ENCODE measurements at regions not wholly inside any gene's neighbourhood (a gene's known extent, or its start where the extent isn't known, plus 50 kb on each side); places are given as distances from the start of the nearest gene placed in this dataset.

DNA sequence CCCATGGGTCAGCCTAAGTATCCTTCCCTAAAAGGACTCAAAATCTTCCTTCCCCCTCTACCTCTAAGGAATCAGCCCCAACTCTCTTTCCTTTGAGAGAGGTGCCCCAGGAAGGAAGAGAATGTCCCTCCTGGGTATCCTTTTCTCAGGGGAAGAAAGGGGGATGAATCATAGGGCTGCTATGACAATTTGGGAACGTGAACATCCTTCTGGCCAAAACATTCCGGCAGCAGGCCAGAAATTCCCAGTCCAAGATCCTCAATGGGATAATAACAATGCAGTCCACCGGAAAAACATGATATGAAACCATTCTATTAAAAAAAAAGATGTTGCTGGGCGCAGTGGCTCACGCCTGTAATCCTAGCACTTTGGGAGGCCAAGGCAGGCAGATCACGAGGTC is 50.8 kb upstream of the CACNA2D3 start:
- no peak for DNase-seq

- no peak for DNase-seq
Measured at GRCh38 chr3:54069961-54070360, 52.4 kb upstream of the CACNA2D3 start.

DNA sequence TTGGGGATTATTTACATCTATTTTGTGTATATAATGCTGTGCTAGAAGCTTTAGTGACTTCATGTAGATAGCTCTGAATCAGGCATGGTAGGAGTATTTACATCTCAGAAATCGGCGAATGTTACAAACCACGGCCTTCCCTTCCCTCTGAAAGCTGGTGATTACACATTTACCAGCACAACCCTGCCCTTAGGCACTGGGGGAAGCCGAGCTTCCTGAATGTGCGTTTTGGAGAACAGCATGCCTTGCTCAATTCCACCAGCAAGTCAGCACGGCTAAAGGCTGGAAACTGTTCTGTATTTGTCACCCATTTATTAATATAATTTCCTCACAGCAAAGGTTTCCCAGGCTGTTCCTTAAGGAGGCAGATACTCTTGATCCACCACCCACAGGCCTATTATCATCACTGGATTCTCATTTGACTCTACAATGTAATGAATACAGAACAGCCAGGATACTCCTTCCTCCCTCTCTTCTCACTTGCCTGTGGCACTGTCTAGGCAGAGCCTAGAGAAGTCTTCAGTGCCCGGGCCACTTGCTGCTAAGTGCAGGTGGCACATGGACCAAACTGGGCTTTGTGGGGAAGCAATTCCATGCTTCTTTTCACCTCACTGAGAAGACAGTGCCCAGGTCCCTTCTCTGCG is 55.2 kb upstream of the CACNA2D3 start:
- DNase-seq: no peak

DNA sequence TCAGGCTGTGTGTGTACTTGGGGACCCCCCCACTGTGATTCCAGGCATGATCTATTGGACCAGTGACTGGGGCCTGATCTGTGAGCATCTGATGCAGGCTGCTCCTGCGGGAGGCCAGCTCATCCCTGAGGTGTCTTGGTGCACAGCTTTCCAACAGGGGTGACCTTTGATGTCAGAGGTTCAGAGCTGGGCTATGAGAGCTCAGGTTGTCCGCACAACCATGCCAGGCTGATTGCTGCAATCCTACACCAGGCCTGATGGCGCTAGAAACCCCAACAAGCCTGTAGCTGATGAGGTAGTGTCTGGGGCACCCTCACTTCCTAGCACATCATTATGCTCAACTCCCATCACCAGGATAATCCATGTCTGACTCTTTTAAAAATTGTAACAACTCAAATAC is 56.1 kb upstream of the CACNA2D3 start:
- no peak for DNase-seq

DNA sequence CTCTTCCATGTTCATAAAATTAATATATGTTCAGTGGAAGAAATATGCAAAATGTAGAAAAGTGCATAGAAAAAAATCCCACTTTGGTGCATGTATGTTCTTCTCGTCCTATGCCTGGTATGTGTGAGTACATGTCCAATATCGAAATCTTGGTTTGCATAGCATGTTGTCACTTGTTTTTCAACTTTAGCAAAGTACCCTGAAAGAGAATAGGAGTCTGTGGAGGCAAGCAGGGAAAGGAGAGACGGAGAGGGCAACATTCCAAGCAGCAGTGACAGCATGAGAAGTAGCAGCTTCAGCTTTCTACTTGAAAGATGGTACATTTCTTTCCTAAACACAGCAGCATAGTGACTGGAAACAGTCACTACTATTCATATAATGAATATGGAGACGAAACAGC is 56.8 kb upstream of the CACNA2D3 start:
- DNase-seq: no peak

DNA sequence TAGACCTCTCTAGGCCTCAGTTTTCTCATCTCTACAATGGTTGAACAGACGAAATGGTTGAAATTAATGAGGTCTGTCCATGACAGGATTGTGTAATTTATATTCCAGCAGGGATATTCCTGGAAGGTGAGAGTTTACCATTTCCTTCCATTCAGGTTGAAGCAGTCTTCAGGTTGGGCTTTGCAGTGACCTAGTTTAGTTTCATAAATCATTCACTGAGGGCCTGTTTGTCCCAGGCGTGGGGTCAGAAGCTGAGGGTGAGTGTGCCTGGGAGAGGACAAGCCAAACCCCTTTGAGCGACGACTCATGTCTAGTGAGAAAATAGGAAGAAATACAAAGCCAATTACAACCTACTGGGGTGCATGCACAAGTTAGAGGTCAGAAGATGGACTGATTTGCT is 57.2 kb upstream of the CACNA2D3 start:
- DNase-seq: no peak

- DNase-seq: no peak
Measured at GRCh38 chr3:54064486-54064885, 57.9 kb upstream of the CACNA2D3 start.

GRCh38 chr3:54062546-54062945 is 59.8 kb upstream of the CACNA2D3 start:
- DNase-seq: no peak

- DNase-seq: no peak
Measured at GRCh38 chr3:54056521-54056920, 65.8 kb upstream of the CACNA2D3 start.

- DNase-seq: no peak
Measured at GRCh38 chr3:54053882-54054281, 68.5 kb upstream of the CACNA2D3 start.

DNA sequence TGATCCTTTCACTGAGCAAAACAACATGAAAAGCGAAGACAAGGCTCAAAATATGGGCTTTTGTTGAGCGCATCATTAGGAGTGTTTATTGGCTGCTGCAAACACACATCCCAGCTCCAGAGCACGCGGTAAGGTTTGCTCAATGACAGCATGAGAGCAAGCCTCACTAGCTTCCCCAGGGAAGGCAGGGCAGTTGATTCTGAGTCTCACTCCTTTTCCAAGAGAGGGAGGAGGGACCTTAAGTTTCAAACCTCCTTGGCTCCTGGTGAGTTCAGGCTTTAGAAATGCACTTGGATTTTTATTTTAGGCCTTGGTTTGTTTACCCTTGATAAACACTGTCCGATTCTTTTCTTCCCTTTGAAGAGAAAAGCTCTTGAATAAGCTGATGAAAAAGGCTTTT is 69.1 kb upstream of the CACNA2D3 start:
- peak; percentile 1 for DNase-seq

DNA sequence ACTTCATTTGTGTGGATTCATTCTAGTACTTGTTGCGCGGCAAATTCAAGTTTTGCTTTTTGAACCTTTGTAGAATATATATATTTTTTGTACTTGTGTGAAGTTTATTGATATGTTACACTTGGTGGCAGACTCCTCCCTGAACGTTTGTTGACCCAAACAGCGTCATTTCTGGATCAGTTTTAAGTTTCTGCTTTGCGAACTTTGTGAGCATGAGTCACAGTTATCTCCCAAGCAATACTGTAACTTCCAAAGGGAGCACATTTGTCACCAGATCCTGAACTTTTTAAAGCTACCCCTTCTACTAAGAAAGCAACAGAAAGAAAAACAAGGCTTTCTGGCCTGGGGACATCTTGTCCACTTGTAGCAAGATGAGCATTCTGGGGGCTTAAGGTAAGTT is 74.8 kb upstream of the CACNA2D3 start:
- no peak for DNase-seq

GRCh38 chr3:54046641-54047214 is 75.6 kb upstream of the CACNA2D3 start:
- DNase-seq: peak; percentile 46

DNA sequence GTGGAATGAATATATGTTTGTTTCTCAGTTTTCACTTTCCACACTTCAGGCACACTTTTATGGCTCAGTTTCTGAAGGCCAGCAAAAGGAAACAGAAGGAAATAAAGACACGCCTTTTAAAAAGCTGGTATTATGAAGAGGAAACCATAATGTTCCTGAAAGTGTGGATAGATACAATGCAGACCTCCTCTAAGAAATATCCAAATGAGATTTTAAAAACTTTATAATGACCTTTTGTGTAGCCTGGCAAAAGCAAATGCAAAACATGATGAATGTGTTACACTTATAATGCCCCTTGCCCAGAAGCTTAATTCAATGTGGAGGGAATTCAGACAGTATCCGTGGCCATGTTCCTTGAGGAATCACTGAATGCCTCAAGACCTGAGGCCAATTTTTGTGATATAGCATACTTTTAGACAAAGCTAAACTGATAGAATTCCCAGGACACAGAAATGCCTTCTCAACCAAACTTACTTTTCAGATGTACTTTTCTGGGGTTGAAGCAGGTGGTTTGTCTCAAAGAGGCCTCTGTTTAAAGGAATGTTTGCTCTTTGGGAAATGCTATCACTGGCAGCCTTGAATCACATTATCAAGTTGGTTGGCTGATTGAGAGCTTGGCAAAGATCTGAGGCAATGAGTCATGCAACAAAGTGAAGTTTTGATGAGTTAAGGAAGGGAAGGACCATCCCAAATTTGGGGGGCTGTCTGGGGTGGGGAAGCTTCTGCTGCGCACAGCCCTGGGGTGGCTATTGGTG is 77.1 kb upstream of the CACNA2D3 start:
- DNase-seq: no peak

- no peak for DNase-seq
Measured at GRCh38 chr3:54042259-54042823, 80.0 kb upstream of the CACNA2D3 start.

- DNase-seq: no peak
Measured at GRCh38 chr3:54040476-54040875, 81.9 kb upstream of the CACNA2D3 start.

DNA sequence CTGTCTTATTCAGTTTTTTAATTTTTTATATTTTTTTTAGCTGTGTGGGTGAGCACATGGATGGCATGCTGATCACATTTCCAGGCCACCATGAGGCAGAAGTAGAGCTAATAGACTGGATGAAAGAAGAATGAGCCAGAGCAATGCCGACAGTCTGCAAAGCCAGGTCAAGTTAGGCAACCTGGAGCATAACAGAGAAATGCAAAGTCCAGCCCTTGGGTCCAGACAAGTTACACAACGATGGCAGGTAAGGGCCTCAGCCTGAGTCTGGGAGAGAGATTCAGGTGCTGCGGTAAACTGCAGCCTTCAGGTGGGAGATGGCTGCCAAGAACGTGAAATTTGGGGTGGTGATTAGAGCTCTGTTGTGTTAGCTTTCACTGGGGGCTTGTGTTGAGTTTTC is 84.0 kb upstream of the CACNA2D3 start:
- DNase-seq: no peak

DNA sequence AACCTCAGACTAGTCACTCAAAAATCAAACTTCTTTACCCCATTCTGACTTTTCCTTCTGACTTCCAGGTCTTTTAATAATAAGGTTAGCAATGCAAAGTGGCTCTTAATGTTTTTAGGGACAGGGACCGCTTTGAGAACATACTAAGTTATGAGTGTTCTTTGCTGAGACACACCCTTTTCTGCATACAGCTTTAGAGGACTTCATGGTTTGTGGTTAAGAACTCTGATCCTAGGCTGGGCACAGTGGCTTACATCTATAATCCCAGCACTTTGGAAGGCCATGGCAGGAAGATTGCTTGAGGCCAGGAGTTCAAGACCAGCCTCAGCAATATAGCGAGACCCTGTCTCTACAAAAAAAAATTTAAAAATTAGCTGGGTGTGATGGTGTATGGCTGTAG is 85.8 kb upstream of the CACNA2D3 start:
- DNase-seq: no peak

- DNase-seq: no peak
Measured at GRCh38 chr3:54034971-54035370, 87.4 kb upstream of the CACNA2D3 start.

- DNase-seq: no peak
Measured at GRCh38 chr3:54033761-54034160, 88.6 kb upstream of the CACNA2D3 start.

DNA sequence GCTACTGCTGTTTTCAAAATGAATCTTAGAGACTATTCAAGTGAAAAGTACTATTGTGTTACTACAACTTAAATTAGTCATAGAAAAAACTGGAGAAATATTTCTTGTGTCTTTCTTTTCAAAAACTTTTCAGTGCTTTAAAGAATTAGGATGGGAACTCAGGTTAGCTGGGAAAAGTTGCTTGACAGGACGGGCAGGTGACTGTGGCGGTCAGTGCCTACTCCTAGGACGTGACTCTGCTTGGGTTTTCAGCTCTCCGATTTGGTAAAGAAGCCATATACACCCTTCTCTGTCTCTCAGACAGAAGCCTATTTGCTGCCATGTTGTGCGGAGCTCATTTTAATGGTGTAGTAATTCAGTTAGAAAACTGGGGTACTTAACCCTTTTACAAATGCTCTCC is 89.8 kb upstream of the CACNA2D3 start:
- DNase-seq: no peak

GRCh38 chr3:54028372-54028771 is 94.0 kb upstream of the CACNA2D3 start:
- DNase-seq: no peak

DNA sequence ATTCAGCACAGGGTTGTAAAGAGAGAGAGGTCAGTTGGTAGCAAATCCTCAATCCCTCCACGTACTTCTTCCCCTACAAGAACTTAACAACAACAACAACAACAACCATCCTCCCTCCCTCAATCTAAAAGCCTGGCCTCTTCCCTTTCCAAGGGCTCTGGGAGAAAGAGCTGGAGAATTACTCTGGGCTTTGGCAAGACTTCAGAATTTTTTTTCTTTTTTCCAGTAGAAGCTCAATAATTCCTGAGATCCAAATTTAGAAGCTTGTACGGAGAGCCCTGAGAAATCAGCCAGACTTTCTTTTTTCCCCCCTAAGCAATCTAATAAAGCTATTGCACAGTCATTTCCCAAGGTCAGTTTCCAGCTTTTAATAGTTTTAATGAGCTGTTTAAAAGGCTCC is 95.8 kb upstream of the CACNA2D3 start:
- DNase-seq: no peak

DNA sequence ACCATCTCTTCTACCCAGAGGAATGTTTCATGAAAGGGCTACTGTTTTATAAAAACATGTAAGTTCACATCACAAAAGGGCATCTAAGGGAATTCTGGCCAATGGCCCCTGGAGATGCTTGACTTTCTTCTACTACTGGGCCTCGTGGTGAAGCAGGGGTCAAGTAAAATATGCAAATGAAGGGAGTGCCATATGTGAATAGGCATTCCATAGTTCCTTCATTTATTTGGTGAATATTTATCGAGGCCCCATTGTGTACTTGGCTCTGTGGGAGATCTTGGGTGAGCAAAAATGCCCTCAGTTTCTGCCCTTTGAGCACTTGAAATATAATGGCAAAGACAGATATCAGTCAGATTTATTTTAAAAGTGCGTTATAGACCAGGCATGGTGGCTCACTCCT is 101.3 kb upstream of the CACNA2D3 start:
- DNase-seq: no peak

Data from DMS53 (cell line).